Erythroblast (primary cell): ENCODE measurements at regions not wholly inside any gene's neighbourhood (a gene's known extent, or its start where the extent isn't known, plus 50 kb on each side); places are given as distances from the start of the nearest gene placed in this dataset.
"Not testable (repeated sequence)": the region's sequence is repeated elsewhere in the genome, so short reads cannot be mapped to it uniquely, and the experiment has no call there.

ENCODE experiments used
- GATA1 ChIP-seq: IDR thresholded peaks from 2 replicates; pipeline ENCODE4 v1.6.1; 2011; ENCODE audit warnings: low read depth, mild to moderate bottlenecking, control low read depth, low read length, moderate library complexity
- POLR2A ChIP-seq: IDR thresholded peaks from 2 replicates; pipeline ENCODE4 v1.6.1; 2011; ENCODE audit warnings: mild to moderate bottlenecking, low read length

GRCh38 chr14:105740961-105741360, 214.6 kb downstream of the TMEM121 start:
- not testable (repeated sequence) for TF ChIP-seq POLR2A, GATA1
